ENCODE measurements at regions not wholly inside any gene's neighbourhood (a gene's known extent, or its start where the extent isn't known, plus 50 kb on each side); places are given as distances from the start of the nearest gene placed in this dataset.

- H3K9ac ChIP-seq (ENCODE audit: low read length): no peak overlapping the region
- TF ChIP-seq EZH2phosphoT487 (conservative IDR thresholded peaks at IDR 0.05; ENCODE audit: low read length): no peak
- no peak for TF ChIP-seq CTCF (IDR thresholded peaks at IDR 0.05; ENCODE audit: insufficient read depth, low read length, poor library complexity, severe bottlenecking)
- no peak overlapping the region for H2AFZ ChIP-seq (ENCODE audit: low read depth, low read length, severe bottlenecking)
- H3K36me3 ChIP-seq (ENCODE audit: low read length): no peaks in the 10 kb centered on the region
- no peaks in the 10 kb centered on the region for H4K20me1 ChIP-seq (ENCODE audit: low read depth, low read length)
- H3K4me3 ChIP-seq (ENCODE audit: insufficient read depth, low read length, poor library complexity, severe bottlenecking): no peak overlapping the region
- no peaks in the 10 kb centered on the region for H3K9me2 ChIP-seq (replicated peaks; ENCODE audit: insufficient read depth, low read length)
- no peak overlapping the region for H3K4me2 ChIP-seq (ENCODE audit: low read depth, low read length, poor library complexity, severe bottlenecking)
- H3K27ac ChIP-seq (ENCODE audit: low read depth, low read length): no peak overlapping the region
- no peaks in the 10 kb centered on the region for H3K27me3 ChIP-seq (ENCODE audit: low read length)
- H3K79me2 ChIP-seq (ENCODE audit: insufficient read depth, low read length): no peaks in the 10 kb centered on the region
- no peaks in the 10 kb centered on the region for H3K9me3 ChIP-seq (ENCODE audit: insufficient read depth, low read length)
- no peaks in the 10 kb centered on the region for H3F3A ChIP-seq (ENCODE audit: insufficient read depth)
Observed at GRCh38 chr6:69623357-69623756, 173.5 kb downstream of the LMBRD1 start.

GRCh38 chr6:69622924-69623323 lies 173.9 kb downstream of the LMBRD1 start:
- H3K4me3 ChIP-seq (ENCODE audit: insufficient read depth, low read length, poor library complexity, severe bottlenecking): no peak overlapping the region
- H3K27ac ChIP-seq (ENCODE audit: low read depth, low read length): no peak overlapping the region

GRCh38 chr6:69622230-69622629 lies 174.6 kb downstream of the LMBRD1 start:
- no peaks in the 10 kb centered on the region for H3K9me2 ChIP-seq (replicated peaks; ENCODE audit: insufficient read depth, low read length)
- H3K27ac ChIP-seq (ENCODE audit: low read depth, low read length): no peak overlapping the region
- H3K79me2 ChIP-seq (ENCODE audit: insufficient read depth, low read length): no peaks in the 10 kb centered on the region
- H3K9me3 ChIP-seq (ENCODE audit: insufficient read depth, low read length): no peaks in the 10 kb centered on the region
- no peak overlapping the region for H3K9ac ChIP-seq (ENCODE audit: low read length)
- H3K36me3 ChIP-seq (ENCODE audit: low read length): no peaks in the 10 kb centered on the region
- H4K20me1 ChIP-seq (ENCODE audit: low read depth, low read length): no peaks in the 10 kb centered on the region
- H3K4me3 ChIP-seq (ENCODE audit: insufficient read depth, low read length, poor library complexity, severe bottlenecking): no peak overlapping the region
- TF ChIP-seq CTCF (IDR thresholded peaks at IDR 0.05; ENCODE audit: insufficient read depth, low read length, poor library complexity, severe bottlenecking): no peak
- no peak for TF ChIP-seq EZH2phosphoT487 (conservative IDR thresholded peaks at IDR 0.05; ENCODE audit: low read length)
- H3F3A ChIP-seq (ENCODE audit: insufficient read depth): no peaks in the 10 kb centered on the region
- no peak overlapping the region for H3K4me2 ChIP-seq (ENCODE audit: low read depth, low read length, poor library complexity, severe bottlenecking)
- no peak overlapping the region for H2AFZ ChIP-seq (ENCODE audit: low read depth, low read length, severe bottlenecking)
- no peaks in the 10 kb centered on the region for H3K27me3 ChIP-seq (ENCODE audit: low read length)

More at GRCh38 chr6:69622924-69623323, 173.9 kb downstream of the LMBRD1 start:
- Histone ChIP-seq H3F3A (ENCODE audit: insufficient read depth) (no peaks in the 10 kb centered on the region), H3K36me3 (ENCODE audit: low read length) (no peaks in the 10 kb centered on the region), H3K9me3 (ENCODE audit: insufficient read depth, low read length) (no peaks in the 10 kb centered on the region), H3K4me2 (ENCODE audit: low read depth, low read length, poor library complexity, severe bottlenecking) (no peak overlapping the region), H3K9me2 (replicated peaks; ENCODE audit: insufficient read depth, low read length) (no peaks in the 10 kb centered on the region), H4K20me1 (ENCODE audit: low read depth, low read length) (no peaks in the 10 kb centered on the region), H2AFZ (ENCODE audit: low read depth, low read length, severe bottlenecking) (no peak overlapping the region), H3K9ac (ENCODE audit: low read length) (no peak overlapping the region), H3K27me3 (ENCODE audit: low read length) (no peaks in the 10 kb centered on the region), H3K79me2 (ENCODE audit: insufficient read depth, low read length) (no peaks in the 10 kb centered on the region)
- TF ChIP-seq CTCF (IDR thresholded peaks at IDR 0.05; ENCODE audit: insufficient read depth, low read length, poor library complexity, severe bottlenecking) (no peak), EZH2phosphoT487 (conservative IDR thresholded peaks at IDR 0.05; ENCODE audit: low read length) (no peak)

Data from SU-DHL-6 (cell line).